IPS-NIHi11 (cell line): ENCODE measurements at regions not wholly inside any gene's neighbourhood (a gene's known extent, or its start where the extent isn't known, plus 50 kb on each side); places are given as distances from the start of the nearest gene placed in this dataset.

Experiments
- DNase-seq: peaks from one replicate; pipeline ENCODE4 v3.0.0; 2012; ENCODE audit warnings: mixed read lengths, low spot score

GRCh38 chr1:208419746-208420420, 175.7 kb upstream of the PLXNA2 start:
- DNase-seq, result no peak

- no peak for DNase-seq
These were observed 176.5 kb upstream of the PLXNA2 start for GRCh38 chr1:208420696-208421095.

- no peak for DNase-seq
These were observed 177.3 kb upstream of the PLXNA2 start for GRCh38 chr1:208421486-208421885.

GRCh38 chr1:208423526-208423925, 179.3 kb upstream of the PLXNA2 start:
- no peak for DNase-seq

GRCh38 chr1:208425096-208425495, 180.9 kb upstream of the PLXNA2 start:
- no peak for DNase-seq

- no peak for DNase-seq
These were observed 186.0 kb upstream of the PLXNA2 start for GRCh38 chr1:208430220-208430619.

GRCh38 chr1:208431721-208432120, 187.5 kb upstream of the PLXNA2 start:
- DNase-seq, result no peak

GRCh38 chr1:208432346-208432745, 188.2 kb upstream of the PLXNA2 start:
- no peak for DNase-seq

GRCh38 chr1:208433086-208433485, 188.9 kb upstream of the PLXNA2 start:
- DNase-seq, result no peak

- DNase-seq, result no peak
These were observed 189.8 kb upstream of the PLXNA2 start for GRCh38 chr1:208433971-208434370.

GRCh38 chr1:208437401-208437800, 193.2 kb upstream of the PLXNA2 start:
- no peak for DNase-seq

GRCh38 chr1:208438112-208438699, 194.0 kb upstream of the PLXNA2 start:
- DNase-seq, result no peak

GRCh38 chr1:208445758-208446203, 201.6 kb upstream of the PLXNA2 start:
- no peak for DNase-seq

- no peak for DNase-seq
These were observed 202.1 kb upstream of the PLXNA2 start for GRCh38 chr1:208446271-208446691.

GRCh38 chr1:208448425-208448824, 204.2 kb upstream of the PLXNA2 start:
- no peak for DNase-seq

- no peak for DNase-seq
These were observed 205.8 kb upstream of the PLXNA2 start for GRCh38 chr1:208449951-208450350.

- no peak for DNase-seq
These were observed 206.8 kb upstream of the PLXNA2 start for GRCh38 chr1:208450958-208451357.

- DNase-seq, result no peak
These were observed 211.6 kb upstream of the PLXNA2 start for GRCh38 chr1:208455821-208456220.

GRCh38 chr1:208456487-208456886, 212.3 kb upstream of the PLXNA2 start:
- no peak for DNase-seq

- DNase-seq, result no peak
These were observed 216.6 kb upstream of the PLXNA2 start for GRCh38 chr1:208460823-208461222.

GRCh38 chr1:208461680-208462079, 217.5 kb upstream of the PLXNA2 start:
- peak; percentile 59 for DNase-seq

GRCh38 chr1:208462761-208463160, 218.6 kb upstream of the PLXNA2 start:
- DNase-seq, result no peak

- no peak for DNase-seq
These were observed 221.1 kb upstream of the PLXNA2 start for GRCh38 chr1:208465266-208465665.
